ENCODE measurements at regions not wholly inside any gene's neighbourhood (a gene's known extent, or its start where the extent isn't known, plus 50 kb on each side); places are given as distances from the start of the nearest gene placed in this dataset.

DNA sequence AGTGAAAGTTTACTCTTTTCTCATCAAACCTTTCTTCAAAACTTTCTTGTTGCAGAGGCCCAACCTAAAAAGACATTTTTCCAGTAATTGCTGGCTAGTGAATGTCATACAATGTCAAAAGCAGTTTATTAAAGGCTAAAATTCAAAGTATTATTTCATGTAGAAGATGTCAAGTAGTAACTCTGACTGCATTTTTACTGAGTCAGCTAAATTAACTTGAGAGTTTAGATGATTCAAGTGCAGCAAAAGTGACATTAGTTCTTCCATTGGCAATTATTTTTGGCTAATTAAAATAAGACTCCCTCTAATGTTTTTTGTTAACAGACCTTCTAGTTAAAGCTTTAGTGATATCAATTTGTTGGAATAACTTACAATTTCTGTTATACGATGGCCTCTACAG is 1438.5 kb downstream of the GRIK2 start:
- Histone ChIP-seq H3K27ac (ENCODE audit: extremely low read depth, low read depth, low read length) (no peak overlapping the region), H3K36me3 (ENCODE audit: control insufficient read depth, insufficient read depth, low read length) (no peaks in the 10 kb centered on the region), H3K4me1 (replicated peaks in 1 of 2; ENCODE audit: control insufficient read depth in 2 of 2, insufficient read depth in 2 of 2, low read length in 2 of 2) (no peaks in the 10 kb centered on the region), H3K9me3 (replicated peaks; ENCODE audit: control insufficient read depth, insufficient read depth, low read depth, low read length) (no peaks in the 10 kb centered on the region), H3K4me2 (ENCODE audit: insufficient read depth, low read length) (no peak overlapping the region), H4K20me1 (replicated peaks; ENCODE audit: control insufficient read depth, insufficient read depth, low read length) (no peaks in the 10 kb centered on the region), H3K9me1 (ENCODE audit: control insufficient read depth, insufficient read depth, low read length) (no peaks in the 10 kb centered on the region), H3K27me3 (ENCODE audit: control insufficient read depth in 2 of 2, insufficient read depth in 2 of 2, low read length in 2 of 2) (no peaks in the 10 kb centered on the region), H2AFZ (ENCODE audit: low read depth, low read length) (no peak overlapping the region), H3K4me3 (no peak overlapping the region), H3K9ac (ENCODE audit: insufficient read depth in 1 of 2, low read depth in 2 of 2, low read length in 2 of 2) (no peak overlapping the region), H3K79me2 (ENCODE audit: control insufficient read depth, insufficient read depth, low read length) (no peaks in the 10 kb centered on the region)
- no peak for ATAC-seq
- ChIA-PET CTCF (ENCODE audit: low intra/inter-chr PET ratio) (no interaction called here), POLR2A (no interaction called here)
- DNase-seq (ENCODE audit: extremely low read depth in 1 of 4, low spot score in 3 of 4) = no peak
- BruUV-seq (replicated peaks) = no TSS peak
- intact Hi-C loops (cut with micrococcal nuclease) = no loop called here
- in situ Hi-C loops (cut with MboI) = no loop called here
- 8% methylated on average over 1 of the region's 1 CpG for WGBS (ENCODE audit: insufficient coverage, low coverage, missing lambda C conversion rate)
- no peak for FAIRE-seq
- TF ChIP-seq MAFK (IDR thresholded peaks at IDR 0.05; ENCODE audit: low read length) = peak; percentile 87
- no peak for TF ChIP-seq ARHGAP35 (IDR thresholded peaks at IDR 0.05; ENCODE audit: partially characterized antibody)
- TF ChIP-seq ZNF316 (IDR thresholded peaks at IDR 0.05) = peak; percentile 75
- TF ChIP-seq ZNF324 (CRISPR knock-in tag; IDR thresholded peaks at IDR 0.05) = no peak
- TF ChIP-seq ILF3 (IDR thresholded peaks at IDR 0.05; ENCODE audit: borderline replicate concordance) = no peak
- TF ChIP-seq CCNT2 (IDR thresholded peaks at IDR 0.05; ENCODE audit: borderline replicate concordance, extremely low read depth, insufficient read length, low read depth, low read length) = no peak
- TF ChIP-seq ZC3H11A (IDR thresholded peaks at IDR 0.05; ENCODE audit: low read depth, low read length) = no peak
- TF ChIP-seq ELF4 (CRISPR knock-in tag; IDR thresholded peaks at IDR 0.05) = no peak
- TF ChIP-seq CHD1 (IDR thresholded peaks at IDR 0.05; ENCODE audit: low read length) = no peak
- TF ChIP-seq MAZ (CRISPR knock-in tag; conservative IDR thresholded peaks at IDR 0.05 in 1 of 2, IDR thresholded peaks at IDR 0.05 in 1 of 2) = no peak
- no peak for TF ChIP-seq POLR3G (IDR thresholded peaks at IDR 0.05; ENCODE audit: extremely low read depth, insufficient read length, insufficient replicate concordance)
- no peak for TF ChIP-seq ARID2 (IDR thresholded peaks at IDR 0.05)
- TF ChIP-seq, protein P1, sequence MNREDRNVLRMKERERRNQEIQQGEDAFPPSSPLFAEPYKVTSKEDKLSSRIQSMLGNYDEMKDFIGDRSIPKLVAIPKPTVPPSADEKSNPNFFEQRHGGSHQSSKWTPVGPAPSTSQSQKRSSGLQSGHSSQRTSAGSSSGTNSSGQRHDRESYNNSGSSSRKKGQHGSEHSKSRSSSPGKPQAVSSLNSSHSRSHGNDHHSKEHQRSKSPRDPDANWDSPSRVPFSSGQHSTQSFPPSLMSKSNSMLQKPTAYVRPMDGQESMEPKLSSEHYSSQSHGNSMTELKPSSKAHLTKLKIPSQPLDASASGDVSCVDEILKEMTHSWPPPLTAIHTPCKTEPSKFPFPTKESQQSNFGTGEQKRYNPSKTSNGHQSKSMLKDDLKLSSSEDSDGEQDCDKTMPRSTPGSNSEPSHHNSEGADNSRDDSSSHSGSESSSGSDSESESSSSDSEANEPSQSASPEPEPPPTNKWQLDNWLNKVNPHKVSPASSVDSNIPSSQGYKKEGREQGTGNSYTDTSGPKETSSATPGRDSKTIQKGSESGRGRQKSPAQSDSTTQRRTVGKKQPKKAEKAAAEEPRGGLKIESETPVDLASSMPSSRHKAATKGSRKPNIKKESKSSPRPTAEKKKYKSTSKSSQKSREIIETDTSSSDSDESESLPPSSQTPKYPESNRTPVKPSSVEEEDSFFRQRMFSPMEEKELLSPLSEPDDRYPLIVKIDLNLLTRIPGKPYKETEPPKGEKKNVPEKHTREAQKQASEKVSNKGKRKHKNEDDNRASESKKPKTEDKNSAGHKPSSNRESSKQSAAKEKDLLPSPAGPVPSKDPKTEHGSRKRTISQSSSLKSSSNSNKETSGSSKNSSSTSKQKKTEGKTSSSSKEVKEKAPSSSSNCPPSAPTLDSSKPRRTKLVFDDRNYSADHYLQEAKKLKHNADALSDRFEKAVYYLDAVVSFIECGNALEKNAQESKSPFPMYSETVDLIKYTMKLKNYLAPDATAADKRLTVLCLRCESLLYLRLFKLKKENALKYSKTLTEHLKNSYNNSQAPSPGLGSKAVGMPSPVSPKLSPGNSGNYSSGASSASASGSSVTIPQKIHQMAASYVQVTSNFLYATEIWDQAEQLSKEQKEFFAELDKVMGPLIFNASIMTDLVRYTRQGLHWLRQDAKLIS (CRISPR knock-in tag; IDR thresholded peaks at IDR 0.05) = no peak
- no peak for TF ChIP-seq CTBP1 (IDR thresholded peaks at IDR 0.05; ENCODE audit: borderline replicate concordance)
- TF ChIP-seq MAFF (IDR thresholded peaks at IDR 0.05; ENCODE audit: low read length) = peak; percentile 81
- no peak for TF ChIP-seq MECOM (CRISPR knock-in tag; IDR thresholded peaks at IDR 0.05)
- TF ChIP-seq MAFG (tag; conservative IDR thresholded peaks at IDR 0.05) = peak; percentile 64
- no peak for TF ChIP-seq BRF1 (IDR thresholded peaks at IDR 0.05; ENCODE audit: borderline replicate concordance, extremely low read depth, insufficient read length)
- no peak for TF ChIP-seq PCBP1 (IDR thresholded peaks at IDR 0.05; ENCODE audit: low read depth, low read length, poor library complexity, severe bottlenecking)
- no peak for TF ChIP-seq SMARCE1 (IDR thresholded peaks at IDR 0.05)
- TF ChIP-seq, protein P2, sequence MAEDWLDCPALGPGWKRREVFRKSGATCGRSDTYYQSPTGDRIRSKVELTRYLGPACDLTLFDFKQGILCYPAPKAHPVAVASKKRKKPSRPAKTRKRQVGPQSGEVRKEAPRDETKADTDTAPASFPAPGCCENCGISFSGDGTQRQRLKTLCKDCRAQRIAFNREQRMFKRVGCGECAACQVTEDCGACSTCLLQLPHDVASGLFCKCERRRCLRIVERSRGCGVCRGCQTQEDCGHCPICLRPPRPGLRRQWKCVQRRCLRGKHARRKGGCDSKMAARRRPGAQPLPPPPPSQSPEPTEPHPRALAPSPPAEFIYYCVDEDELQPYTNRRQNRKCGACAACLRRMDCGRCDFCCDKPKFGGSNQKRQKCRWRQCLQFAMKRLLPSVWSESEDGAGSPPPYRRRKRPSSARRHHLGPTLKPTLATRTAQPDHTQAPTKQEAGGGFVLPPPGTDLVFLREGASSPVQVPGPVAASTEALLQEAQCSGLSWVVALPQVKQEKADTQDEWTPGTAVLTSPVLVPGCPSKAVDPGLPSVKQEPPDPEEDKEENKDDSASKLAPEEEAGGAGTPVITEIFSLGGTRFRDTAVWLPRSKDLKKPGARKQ (CRISPR knock-in tag; IDR thresholded peaks at IDR 0.05) = no peak
